GM12874 (cell line): ENCODE measurements at regions not wholly inside any gene's neighbourhood (a gene's known extent, or its start where the extent isn't known, plus 50 kb on each side); places are given as distances from the start of the nearest gene placed in this dataset.

Source experiments
- TF ChIP-seq, protein P1 (sequence below): IDR thresholded peaks from 2 replicates; pipeline ENCODE4 v1.5.1; 2011; ENCODE audit warnings: low read depth, mild to moderate bottlenecking, control low read depth, low read length, moderate library complexity; ENCODE audit not compliant: insufficient read depth

- TF ChIP-seq, protein P1, sequence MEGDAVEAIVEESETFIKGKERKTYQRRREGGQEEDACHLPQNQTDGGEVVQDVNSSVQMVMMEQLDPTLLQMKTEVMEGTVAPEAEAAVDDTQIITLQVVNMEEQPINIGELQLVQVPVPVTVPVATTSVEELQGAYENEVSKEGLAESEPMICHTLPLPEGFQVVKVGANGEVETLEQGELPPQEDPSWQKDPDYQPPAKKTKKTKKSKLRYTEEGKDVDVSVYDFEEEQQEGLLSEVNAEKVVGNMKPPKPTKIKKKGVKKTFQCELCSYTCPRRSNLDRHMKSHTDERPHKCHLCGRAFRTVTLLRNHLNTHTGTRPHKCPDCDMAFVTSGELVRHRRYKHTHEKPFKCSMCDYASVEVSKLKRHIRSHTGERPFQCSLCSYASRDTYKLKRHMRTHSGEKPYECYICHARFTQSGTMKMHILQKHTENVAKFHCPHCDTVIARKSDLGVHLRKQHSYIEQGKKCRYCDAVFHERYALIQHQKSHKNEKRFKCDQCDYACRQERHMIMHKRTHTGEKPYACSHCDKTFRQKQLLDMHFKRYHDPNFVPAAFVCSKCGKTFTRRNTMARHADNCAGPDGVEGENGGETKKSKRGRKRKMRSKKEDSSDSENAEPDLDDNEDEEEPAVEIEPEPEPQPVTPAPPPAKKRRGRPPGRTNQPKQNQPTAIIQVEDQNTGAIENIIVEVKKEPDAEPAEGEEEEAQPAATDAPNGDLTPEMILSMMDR: no peak
Measured at GRCh38 chr9:16982780-16983310, 112.4 kb upstream of the BNC2 start.

DNA sequence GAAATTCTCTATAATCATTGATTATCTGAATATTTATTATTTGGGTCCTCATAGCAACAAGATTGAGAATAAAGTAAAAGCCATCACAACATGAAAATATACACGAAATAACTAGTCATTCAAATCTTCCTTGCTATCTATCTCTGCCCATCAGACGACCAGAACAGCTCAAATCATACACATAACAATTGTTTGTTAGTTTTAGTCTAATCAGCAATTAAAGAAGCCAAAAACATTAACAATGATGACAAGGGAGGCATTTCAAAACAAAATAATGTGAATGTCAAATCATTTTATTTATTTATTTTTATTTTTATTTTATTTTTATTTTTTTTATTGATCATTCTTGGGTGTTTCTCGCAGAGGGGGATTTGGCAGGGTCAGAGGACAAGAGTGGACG lies 106.0 kb upstream of the BNC2 start:
- TF ChIP-seq, protein P1: no peak

DNA sequence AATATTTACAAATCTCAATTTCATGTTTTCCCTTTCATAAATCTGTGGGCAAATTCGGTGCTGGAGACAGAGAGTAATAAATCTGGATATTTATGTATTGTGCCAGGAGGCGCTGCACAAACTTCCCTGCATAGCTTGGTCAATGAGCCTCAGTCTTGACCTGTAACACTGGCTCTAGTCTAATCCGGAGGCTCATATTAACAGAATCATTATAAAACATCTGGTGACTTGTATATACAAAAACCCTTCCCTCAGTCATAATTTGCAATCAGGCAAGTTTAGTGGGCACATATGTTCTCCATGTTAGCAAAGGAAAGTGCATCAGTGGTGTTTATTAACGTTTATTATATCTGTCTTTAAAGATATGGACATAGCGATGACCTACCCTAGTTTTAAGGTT lies 104.0 kb upstream of the BNC2 start:
- TF ChIP-seq, protein P1: no peak

- TF ChIP-seq, protein P1: no peak
Measured at GRCh38 chr9:16970321-16970720, 99.9 kb upstream of the BNC2 start.

- TF ChIP-seq, protein P1: no peak
Measured at GRCh38 chr9:16964228-16964627, 93.8 kb upstream of the BNC2 start.

DNA sequence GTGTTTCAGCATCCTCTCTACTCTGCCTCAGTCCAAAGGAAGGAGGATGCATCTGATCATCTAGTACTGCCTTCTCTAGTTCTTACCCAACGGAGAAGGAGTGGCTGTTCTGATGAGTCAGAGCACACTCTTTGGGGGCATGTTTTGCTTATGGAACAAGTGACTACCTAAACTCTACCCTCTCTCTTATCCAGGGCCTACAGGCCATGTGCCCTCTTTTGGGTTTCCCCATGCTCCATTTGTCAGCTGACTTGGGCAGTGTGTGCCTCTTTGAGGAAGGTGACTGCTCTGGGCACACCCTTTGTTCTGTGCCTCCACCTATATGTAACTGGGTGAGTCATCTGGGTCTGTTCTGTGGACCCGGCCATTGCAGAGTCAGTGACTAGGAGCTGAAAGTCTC lies 89.6 kb upstream of the BNC2 start:
- TF ChIP-seq, protein P1: no peak

DNA sequence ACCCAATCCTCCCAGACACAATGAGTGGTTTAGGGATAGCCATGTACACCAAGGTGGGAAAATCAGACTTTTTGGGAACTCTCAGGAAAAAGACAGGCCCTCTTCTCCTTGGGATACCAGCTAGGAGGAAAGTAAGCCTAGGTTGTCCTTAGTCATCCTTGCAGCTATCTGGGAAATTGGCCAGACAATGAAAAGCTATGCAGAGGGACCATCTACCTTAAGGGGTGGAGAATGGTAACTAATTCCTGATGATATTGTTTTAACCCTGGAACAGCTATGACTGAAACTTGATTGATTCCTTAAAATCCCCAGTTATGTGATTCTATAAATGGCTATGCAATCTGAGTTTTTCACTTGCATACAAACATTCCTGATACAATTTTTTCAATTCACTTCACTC lies 88.9 kb upstream of the BNC2 start:
- TF ChIP-seq, protein P1: no peak
